K562 (cell line): ENCODE measurements at regions not wholly inside any gene's neighbourhood (a gene's known extent, or its start where the extent isn't known, plus 50 kb on each side); places are given as distances from the start of the nearest gene placed in this dataset.

Experiments
- ATAC-seq: fragments of 200-7000 bp; cut with Tn5 transposase; 3 replicates; pipeline ENCODE4 v1.9.1; 2020; ENCODE audit warnings: moderate library complexity
- BruUV-seq: library from RNA; stranded (reverse); fragments of 400-500 nt; replicated peaks from 2 replicates; lab custom pipeline; 2021; lab: Mats Ljungman, UMichigan
- CTCF ChIA-PET: fragments of 300-600 bp; formaldehyde crosslinking; extraction: SDS; loops from one replicate; lab custom pipeline; 2021; ENCODE audit warnings: low intra/inter-chr PET ratio; lab: Yijun Ruan, JAX
- POLR2A ChIA-PET: fragments of 300-600, 350-650 bp; sonication (Branson Sonifier 250); formaldehyde crosslinking; extraction: SDS; loops from one replicate; lab custom pipeline; 2021; ENCODE audit warnings: antibody characterized with exemption, inconsistent platforms; lab: Yijun Ruan, JAX
- DNase-seq, 4 experiments: peaks; one replicate each; pipeline versions ENCODE4 v3.0.0 to v3.0.0-alpha.2; 2011 to 2018; ENCODE audit warnings: low spot score in 3 of 4, mixed read lengths in 3 of 4; ENCODE audit errors: extremely low read depth in 1 of 4
- FAIRE-seq: peaks from 2 replicates; lab custom pipeline; 2011; peaks lifted over from hg19 to GRCh38; lab: Jason Lieb, UNC
- H2AFZ ChIP-seq: 2 replicates; pipeline ENCODE4 v1.6.0; 2011; ENCODE audit warnings: low read depth, low read length, control low read depth, inconsistent platforms
- H3K27ac ChIP-seq: fragments of 200-600 bp; 3 replicates; pipeline ENCODE4 v1.8.0; 2011; ENCODE audit warnings: low read depth, mild to moderate bottlenecking, control low read depth, inconsistent platforms, low read length, moderate library complexity, mixed read lengths; ENCODE audit errors: extremely low read depth
- H3K27me3 ChIP-seq, 2 experiments: fragments of 300-600 bp in 1 of 2; 2 replicates in 1 of 2; 3 replicates in 1 of 2; pipeline versions ENCODE4 v1.6.0 to v1.8.0; 2011; ENCODE audit warnings: inconsistent platforms in 2 of 2, low read length in 2 of 2, mild to moderate bottlenecking in 1 of 2, mixed read lengths in 1 of 2, moderate library complexity in 1 of 2; ENCODE audit not compliant: control insufficient read depth in 2 of 2, insufficient read depth in 2 of 2
- H3K36me3 ChIP-seq: fragments of 300-600 bp; 3 replicates; pipeline ENCODE4 v1.8.0; 2011; ENCODE audit warnings: mild to moderate bottlenecking, low read length, inconsistent platforms; ENCODE audit not compliant: control insufficient read depth, insufficient read depth
- H3K4me1 ChIP-seq, 2 experiments: fragments of 200-600 bp in 1 of 2; replicated peaks in 1 of 2; 2 replicates in 1 of 2; 3 replicates in 1 of 2; pipeline versions ENCODE4 v1.5.1 to v1.8.0; 2011; ENCODE audit warnings: inconsistent platforms in 2 of 2, low read length in 2 of 2, mild to moderate bottlenecking in 1 of 2, mixed read lengths in 1 of 2, moderate library complexity in 1 of 2; ENCODE audit not compliant: control insufficient read depth in 2 of 2, insufficient read depth in 2 of 2
- H3K4me2 ChIP-seq: 2 replicates; pipeline ENCODE4 v1.6.1; 2011; ENCODE audit warnings: low read length, control low read depth, inconsistent platforms, mixed read lengths; ENCODE audit not compliant: insufficient read depth
- H3K4me3 ChIP-seq: fragments of 200-600 bp; sonication (generic), shearing (Covaris generic); 2 replicates; pipeline ENCODE4 v1.5.1; 2016; ENCODE audit warnings: control low read depth, inconsistent platforms
- H3K79me2 ChIP-seq: fragments of 200-600 bp; 3 replicates; pipeline ENCODE4 v1.8.0; 2011; ENCODE audit warnings: low read length, inconsistent platforms; ENCODE audit not compliant: control insufficient read depth, insufficient read depth
- H3K9ac ChIP-seq, 2 experiments: 2 replicates each; pipeline versions ENCODE4 v1.6.0 to v1.6.1; 2011; ENCODE audit warnings: low read depth in 2 of 2, low read length in 2 of 2, control low read depth in 1 of 2, inconsistent platforms in 1 of 2, mild to moderate bottlenecking in 1 of 2, mixed read lengths in 1 of 2; ENCODE audit not compliant: insufficient read depth in 1 of 2
- H3K9me1 ChIP-seq: one replicate; pipeline ENCODE4 v1.6.0; 2011; ENCODE audit warnings: inconsistent platforms, mild to moderate bottlenecking, low read length, moderate library complexity; ENCODE audit not compliant: control insufficient read depth, insufficient read depth
- H3K9me3 ChIP-seq: replicated peaks from 2 replicates; pipeline ENCODE4 v1.5.1; 2011; ENCODE audit warnings: low read depth, low read length, inconsistent platforms; ENCODE audit not compliant: control insufficient read depth, insufficient read depth
- H4K20me1 ChIP-seq: replicated peaks from 2 replicates; pipeline ENCODE4 v1.6.1; 2011; ENCODE audit warnings: low read length, inconsistent platforms, mixed read lengths; ENCODE audit not compliant: control insufficient read depth, insufficient read depth
- EZH2 ChIP-seq: IDR thresholded peaks from 2 replicates; pipeline ENCODE4 v1.6.1; 2012; ENCODE audit warnings: low read depth, mild to moderate bottlenecking, inconsistent platforms, low read length, borderline replicate concordance
- FOXA3 ChIP-seq, 2 experiments: fragments of 450-650 bp in 1 of 2; sonication (generic) in 1 of 2; formaldehyde crosslinking; IDR thresholded peaks in 1 of 2; conservative IDR thresholded peaks in 1 of 2; 2 replicates each; pipeline versions ENCODE4 v1.4.0 to v1.8.0; 2020 to 2022; ENCODE audit warnings: mild to moderate bottlenecking in 2 of 2, missing genetic modification reagents in 1 of 2
- HBP1 ChIP-seq: fragments of 450-650 bp; formaldehyde crosslinking; IDR thresholded peaks from 2 replicates; pipeline ENCODE4 v1.4.0; 2022; ENCODE audit warnings: missing genetic modification characterization
- HNRNPL ChIP-seq: fragments of 200-400 bp; formaldehyde crosslinking; IDR thresholded peaks from 2 replicates; pipeline ENCODE4 v1.6.1; 2017; ENCODE audit warnings: low read depth, mild to moderate bottlenecking, low read length
- MTA1 ChIP-seq: fragments of 450-650 bp; IDR thresholded peaks from 2 replicates; pipeline ENCODE4 v1.6.1; 2017; ENCODE audit warnings: borderline replicate concordance
- RFX1 ChIP-seq: fragments of 450-650 bp; IDR thresholded peaks from 2 replicates; pipeline ENCODE4 v1.6.1; 2016; ENCODE audit warnings: mild to moderate bottlenecking, moderate library complexity
- WGBS: fragments of 100-300 bp; shearing (Covaris generic); methylation state at CpG from one replicate; pipeline ENCODE4 v1.1.6; 2016; ENCODE audit warnings: low coverage, mixed read lengths; ENCODE audit not compliant: insufficient coverage; ENCODE audit errors: missing lambda C conversion rate; 5-methylcytosine and 5-hydroxymethylcytosine counted together
- in situ Hi-C: fragments of 300-500 bp; cut with MboI; formaldehyde crosslinking; loops from 4 replicates; pipeline ENCODE4 v1.15.0; 2018; ENCODE audit warnings: inconsistent platforms, mixed read lengths
- intact Hi-C: fragments of 100-400 bp; cut with micrococcal nuclease; formaldehyde crosslinking; loops from 2 replicates; pipeline ENCODE4 v1.14.2; 2022

GRCh38 chr2:144798989-144799388 is 279.1 kb upstream of the ZEB2 start:
- no peak overlapping the region for H3K9ac ChIP-seq
- H3K27ac ChIP-seq = no peak overlapping the region
- no peak overlapping the region for H2AFZ ChIP-seq
- H3K4me2 ChIP-seq = no peak overlapping the region
- H3K27me3 ChIP-seq = no peaks in the 10 kb centered on the region
- FAIRE-seq = no peak
- 39% methylated on average over 3 of the region's 3 CpGs for WGBS
- no TSS peak for BruUV-seq
- DNase-seq = no peak
- in situ Hi-C loops = no loop called here
- TF ChIP-seq RFX1 (peak; percentile 62), MTA1 (no peak), FOXA3 (CRISPR knock-in tag; conservative IDR thresholded peaks at IDR 0.05 in 1 of 2, IDR thresholded peaks at IDR 0.05 in 1 of 2) (no peak), HNRNPL (no peak), HBP1 (CRISPR knock-in tag) (no peak), EZH2 (no peak)
- ChIA-PET POLR2A (no interaction called here), CTCF (no interaction called here)
- ATAC-seq = no peak
- no peak overlapping the region for H3K4me3 ChIP-seq
- H3K36me3 ChIP-seq = no peaks in the 10 kb centered on the region
- peaks cover 0 to 14% of the 10 kb centered on the region in 2 experiments; a peak in 1 of 5 replicates for H3K4me1 ChIP-seq
- H3K9me1 ChIP-seq = no peaks in the 10 kb centered on the region
- no peaks in the 10 kb centered on the region for H3K79me2 ChIP-seq
- intact Hi-C loops = no loop called here
- H3K9me3 ChIP-seq = no peaks in the 10 kb centered on the region
- no peaks in the 10 kb centered on the region for H4K20me1 ChIP-seq
